Esophagus squamous epithelium (tissue), 4 donors: ENCODE measurements at regions not wholly inside any gene's neighbourhood (a gene's known extent, or its start where the extent isn't known, plus 50 kb on each side); places are given as distances from the start of the nearest gene placed in this dataset.

ENCODE experiments used
- CTCF ChIP-seq, 6 experiments: fragments of 450-650 bp in 4 of 6; fragments of 200-600 bp in 2 of 6; sonication (generic) in 2 of 6; IDR thresholded peaks; one replicate each; pipeline ENCODE4 v1.5.1; 2016 to 2019; ENCODE audit warnings: antibody characterized with exemption in 6 of 6, mild to moderate bottlenecking in 4 of 6, moderate library complexity in 4 of 6
- POLR2A ChIP-seq, 4 donors: fragments of 450-650 bp; IDR thresholded peaks; one replicate each; pipeline ENCODE4 v1.6.1; 2017; ENCODE audit warnings: antibody characterized with exemption in 4 of 4, mild to moderate bottlenecking in 4 of 4, moderate library complexity in 3 of 4

- no peak for TF ChIP-seq CTCF (IDR thresholded peaks at IDR 0.05)
- TF ChIP-seq POLR2A (IDR thresholded peaks at IDR 0.05), result no peak
Observed at GRCh38 chr16:86347916-86348555, 162.3 kb upstream of the FOXF1 start.
